Neural progenitor cell (in vitro differentiated cells): ENCODE measurements at regions not wholly inside any gene's neighbourhood (a gene's known extent, or its start where the extent isn't known, plus 50 kb on each side); places are given as distances from the start of the nearest gene placed in this dataset.

Source experiments
- DNase-seq: peaks from one replicate; pipeline ENCODE4 v3.0.0-alpha.2; 2016; ENCODE audit warnings: low spot score
- H2AFZ ChIP-seq: fragments of 200-600 bp; sonication (generic); replicated peaks from 2 replicates; pipeline ENCODE4 v1.6.1; 2016; ENCODE audit warnings: antibody characterized with exemption
- H3F3A ChIP-seq: fragments of 200-600 bp; sonication (generic); 2 replicates; pipeline ENCODE4 v1.6.1; 2016; ENCODE audit warnings: antibody characterized with exemption, low read depth
- H3K27ac ChIP-seq: fragments of 200-600 bp; sonication (generic); 2 replicates; pipeline ENCODE4 v1.5.1; 2016; ENCODE audit warnings: mild to moderate bottlenecking
- H3K27me3 ChIP-seq: fragments of 200-600 bp; sonication (generic); 2 replicates; pipeline ENCODE4 v1.6.1; 2016; ENCODE audit warnings: mild to moderate bottlenecking, moderate library complexity
- H3K36me3 ChIP-seq: fragments of 200-600 bp; sonication (generic); 2 replicates; pipeline ENCODE4 v1.5.1; 2016
- H3K4me1 ChIP-seq: fragments of 200-600 bp; sonication (generic); 2 replicates; pipeline ENCODE4 v1.6.1; 2016; ENCODE audit warnings: mixed run types
- H3K4me2 ChIP-seq: fragments of 200-600 bp; sonication (generic); 2 replicates; pipeline ENCODE4 v1.6.1; 2016
- H3K4me3 ChIP-seq: fragments of 200-600 bp; sonication (generic); 2 replicates; pipeline ENCODE4 v1.5.1; 2016
- H3K79me2 ChIP-seq: fragments of 200-600 bp; sonication (generic); 2 replicates; pipeline ENCODE4 v1.6.1; 2016; ENCODE audit warnings: low read depth
- H3K9ac ChIP-seq: fragments of 200-600 bp; sonication (generic); 2 replicates; pipeline ENCODE4 v1.6.1; 2016
- H3K9me3 ChIP-seq: fragments of 200-600 bp; sonication (generic); 2 replicates; pipeline ENCODE4 v1.5.1; 2016; ENCODE audit warnings: low read depth
- H4K20me1 ChIP-seq: fragments of 200-600 bp; sonication (generic); 2 replicates; pipeline ENCODE4 v1.6.1; 2016; ENCODE audit warnings: low read depth
- H3K27ac Mint-ChIP-seq: 3 replicates; pipeline ENCODE4 v1.8.0; 2021; ENCODE audit warnings: mixed read lengths
- H3K27me3 Mint-ChIP-seq: 2 replicates; pipeline ENCODE4 v1.8.0; 2022; ENCODE audit warnings: low read depth, mild to moderate bottlenecking, inconsistent platforms, moderate library complexity, mixed read lengths; ENCODE audit not compliant: insufficient read depth
- H3K36me3 Mint-ChIP-seq: 3 replicates; pipeline ENCODE4 v1.8.0; 2021; ENCODE audit warnings: mixed read lengths
- H3K4me1 Mint-ChIP-seq: 3 replicates; pipeline ENCODE4 v1.8.0; 2021; ENCODE audit warnings: mixed read lengths
- H3K4me3 Mint-ChIP-seq: 3 replicates; pipeline ENCODE4 v1.8.0; 2021; ENCODE audit warnings: mild to moderate bottlenecking, moderate library complexity, mixed read lengths
- H3K9me3 Mint-ChIP-seq: 3 replicates; pipeline ENCODE4 v1.8.0; 2020; ENCODE audit warnings: mixed read lengths
- EZH2 ChIP-seq: fragments of 200-600 bp; sonication (generic); IDR thresholded peaks from 2 replicates; pipeline ENCODE4 v1.6.1; 2017; ENCODE audit warnings: antibody characterized with exemption, mild to moderate bottlenecking, moderate library complexity
- EZH2phosphoT487 ChIP-seq: fragments of 200-600 bp; sonication (generic); IDR thresholded peaks from 2 replicates; pipeline ENCODE4 v1.6.1; 2017; ENCODE audit warnings: antibody characterized with exemption
- TF ChIP-seq, protein P1 (sequence below): fragments of 200-600 bp; sonication (generic); IDR thresholded peaks from 2 replicates; pipeline ENCODE4 v1.5.1; 2017; ENCODE audit warnings: antibody characterized with exemption, mild to moderate bottlenecking

DNA sequence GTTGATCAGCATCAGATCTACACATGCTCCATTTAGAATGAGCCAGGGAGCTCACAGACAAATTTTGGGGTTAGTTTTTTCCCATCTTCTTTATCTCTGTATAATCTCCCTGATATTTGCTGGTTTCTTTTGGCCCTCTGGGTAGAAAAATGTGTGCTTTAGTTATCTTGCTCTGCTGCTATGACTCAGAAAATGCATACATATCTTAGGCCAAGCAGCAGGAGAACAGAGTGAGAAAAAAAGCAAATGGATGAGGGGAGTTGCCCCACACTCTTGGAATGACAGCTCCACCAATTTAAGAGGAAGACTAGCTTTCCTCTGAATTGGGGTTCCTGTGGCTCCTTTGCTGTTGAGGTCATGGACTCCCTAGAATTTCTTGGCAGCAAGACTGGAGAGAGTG is 331.8 kb downstream of the KCNJ3 start:
- no peak for DNase-seq
- Histone ChIP-seq H3K4me2 (no peak overlapping the region), H3K36me3 (no peaks in the 10 kb centered on the region), H3K9me3 (no peaks in the 10 kb centered on the region), H3K27ac (no peak overlapping the region), H3K4me1 (no peaks in the 10 kb centered on the region), H3K9ac (no peak overlapping the region), H3K4me3 (no peak overlapping the region), H4K20me1 (no peaks in the 10 kb centered on the region), H2AFZ (no peak overlapping the region), H3K27me3 (no peaks in the 10 kb centered on the region), H3K79me2 (no peaks in the 10 kb centered on the region), H3F3A (no peaks in the 10 kb centered on the region)
- H3K27ac Mint-ChIP-seq, result no peak overlapping the region
- H3K36me3 Mint-ChIP-seq, result no peaks in the 10 kb centered on the region
- no peaks in the 10 kb centered on the region for H3K4me1 Mint-ChIP-seq
- TF ChIP-seq EZH2 (no peak), EZH2phosphoT487 (no peak)
- TF ChIP-seq, protein P1, sequence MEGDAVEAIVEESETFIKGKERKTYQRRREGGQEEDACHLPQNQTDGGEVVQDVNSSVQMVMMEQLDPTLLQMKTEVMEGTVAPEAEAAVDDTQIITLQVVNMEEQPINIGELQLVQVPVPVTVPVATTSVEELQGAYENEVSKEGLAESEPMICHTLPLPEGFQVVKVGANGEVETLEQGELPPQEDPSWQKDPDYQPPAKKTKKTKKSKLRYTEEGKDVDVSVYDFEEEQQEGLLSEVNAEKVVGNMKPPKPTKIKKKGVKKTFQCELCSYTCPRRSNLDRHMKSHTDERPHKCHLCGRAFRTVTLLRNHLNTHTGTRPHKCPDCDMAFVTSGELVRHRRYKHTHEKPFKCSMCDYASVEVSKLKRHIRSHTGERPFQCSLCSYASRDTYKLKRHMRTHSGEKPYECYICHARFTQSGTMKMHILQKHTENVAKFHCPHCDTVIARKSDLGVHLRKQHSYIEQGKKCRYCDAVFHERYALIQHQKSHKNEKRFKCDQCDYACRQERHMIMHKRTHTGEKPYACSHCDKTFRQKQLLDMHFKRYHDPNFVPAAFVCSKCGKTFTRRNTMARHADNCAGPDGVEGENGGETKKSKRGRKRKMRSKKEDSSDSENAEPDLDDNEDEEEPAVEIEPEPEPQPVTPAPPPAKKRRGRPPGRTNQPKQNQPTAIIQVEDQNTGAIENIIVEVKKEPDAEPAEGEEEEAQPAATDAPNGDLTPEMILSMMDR, result no peak
- H3K4me3 Mint-ChIP-seq, result no peak overlapping the region
- H3K27me3 Mint-ChIP-seq, result no peaks in the 10 kb centered on the region
- H3K9me3 Mint-ChIP-seq, result no peaks in the 10 kb centered on the region

DNA sequence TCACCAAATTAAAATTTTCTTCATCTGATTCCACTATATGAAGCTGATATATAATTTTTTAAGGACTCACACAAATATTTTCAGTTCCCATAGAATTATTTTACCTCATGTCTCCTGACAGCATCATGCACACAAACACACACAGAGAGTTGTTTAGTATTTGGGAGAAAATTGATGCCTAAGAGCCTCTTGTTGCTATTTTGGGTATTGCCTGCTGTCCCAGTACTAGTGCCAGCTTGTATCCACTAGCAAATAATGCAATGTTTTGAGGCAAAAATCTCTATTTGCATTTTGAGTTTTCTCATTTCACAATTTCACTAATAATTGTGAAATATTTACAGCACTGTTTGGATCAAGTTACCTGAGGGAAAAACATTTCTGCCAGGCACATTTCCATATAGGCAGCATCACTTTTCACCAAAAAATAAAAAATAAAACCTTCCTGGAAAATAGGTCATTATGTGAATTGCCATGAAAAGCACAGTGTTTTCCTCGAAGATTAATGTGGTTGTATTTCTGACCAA is 328.2 kb downstream of the KCNJ3 start:
- H3F3A ChIP-seq, result no peaks in the 10 kb centered on the region
- H3K9me3 Mint-ChIP-seq, result no peaks in the 10 kb centered on the region

DNA sequence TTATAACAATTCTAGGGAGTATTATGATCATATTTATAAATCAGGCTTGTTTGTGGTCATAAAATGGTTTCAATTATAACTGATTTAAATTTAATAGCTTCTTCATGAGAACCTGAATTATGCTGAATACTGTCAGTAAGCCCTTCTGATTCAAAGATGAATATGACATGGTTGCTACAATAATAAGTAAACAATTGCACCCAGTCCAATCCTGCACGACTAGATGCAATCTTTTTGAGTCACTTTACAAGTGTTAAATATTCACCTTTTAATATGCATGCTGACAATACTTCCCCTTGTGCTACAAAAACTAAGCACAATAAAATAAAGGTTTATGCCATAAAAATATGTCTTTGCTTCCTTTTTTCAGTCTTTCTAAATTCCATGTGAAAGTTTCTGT is 325.2 kb downstream of the KCNJ3 start:
- H3K27me3 Mint-ChIP-seq, result no peaks in the 10 kb centered on the region
- H3K4me3 Mint-ChIP-seq, result no peak overlapping the region
- no peaks in the 10 kb centered on the region for H3K36me3 Mint-ChIP-seq
- H3K9me3 ChIP-seq, result no peaks in the 10 kb centered on the region
- no peak for TF ChIP-seq EZH2phosphoT487
- TF ChIP-seq, protein P1, result no peak
- no peak for TF ChIP-seq EZH2
- peaks cover 3% of the 10 kb centered on the region for H3K4me1 Mint-ChIP-seq
- no peak for DNase-seq
- no peak overlapping the region for H3K9ac ChIP-seq
- H3K79me2 ChIP-seq, result no peaks in the 10 kb centered on the region
- no peak overlapping the region for H3K27ac ChIP-seq
- H3K27ac Mint-ChIP-seq, result no peak overlapping the region
- H4K20me1 ChIP-seq, result no peaks in the 10 kb centered on the region
- H3K27me3 ChIP-seq, result no peaks in the 10 kb centered on the region
- no peak overlapping the region for H2AFZ ChIP-seq
- no peaks in the 10 kb centered on the region for H3K9me3 Mint-ChIP-seq
- no peaks in the 10 kb centered on the region for H3F3A ChIP-seq
- H3K4me3 ChIP-seq, result no peak overlapping the region
- H3K4me1 ChIP-seq, result peaks cover 4% of the 10 kb centered on the region
- H3K36me3 ChIP-seq, result no peaks in the 10 kb centered on the region
- no peak overlapping the region for H3K4me2 ChIP-seq

More for the DNA sequence above, 328.2 kb downstream of the KCNJ3 start:
- TF ChIP-seq, protein P1, result no peak
- TF ChIP-seq EZH2 (no peak), EZH2phosphoT487 (no peak)
- peaks cover 2% of the 10 kb centered on the region for H3K4me1 ChIP-seq
- H3K27me3 Mint-ChIP-seq, result no peaks in the 10 kb centered on the region
- no peak overlapping the region for H3K4me3 Mint-ChIP-seq
- no peak overlapping the region for H3K27ac ChIP-seq
- no peak overlapping the region for H3K9ac ChIP-seq
- H3K4me3 ChIP-seq, result no peak overlapping the region
- H3K27ac Mint-ChIP-seq, result no peak overlapping the region
- no peaks in the 10 kb centered on the region for H3K27me3 ChIP-seq
- H3K36me3 ChIP-seq, result no peaks in the 10 kb centered on the region
- peaks cover 1% of the 10 kb centered on the region for H3K4me1 Mint-ChIP-seq
- no peaks in the 10 kb centered on the region for H3K79me2 ChIP-seq
- no peak overlapping the region for H3K4me2 ChIP-seq
- H3K9me3 ChIP-seq, result no peaks in the 10 kb centered on the region
- H2AFZ ChIP-seq, result no peak overlapping the region
- no peak for DNase-seq
- no peaks in the 10 kb centered on the region for H4K20me1 ChIP-seq
- no peaks in the 10 kb centered on the region for H3K36me3 Mint-ChIP-seq
